ENCODE measurements at regions not wholly inside any gene's neighbourhood (a gene's known extent, or its start where the extent isn't known, plus 50 kb on each side); places are given as distances from the start of the nearest gene placed in this dataset.
A peak's percentile ranks its signal among the peaks of the same experiment; 100 is the strongest.
"Not testable (repeated sequence)": the region's sequence is repeated elsewhere in the genome, so short reads cannot be mapped to it uniquely, and the experiment has no call there.

DNA sequence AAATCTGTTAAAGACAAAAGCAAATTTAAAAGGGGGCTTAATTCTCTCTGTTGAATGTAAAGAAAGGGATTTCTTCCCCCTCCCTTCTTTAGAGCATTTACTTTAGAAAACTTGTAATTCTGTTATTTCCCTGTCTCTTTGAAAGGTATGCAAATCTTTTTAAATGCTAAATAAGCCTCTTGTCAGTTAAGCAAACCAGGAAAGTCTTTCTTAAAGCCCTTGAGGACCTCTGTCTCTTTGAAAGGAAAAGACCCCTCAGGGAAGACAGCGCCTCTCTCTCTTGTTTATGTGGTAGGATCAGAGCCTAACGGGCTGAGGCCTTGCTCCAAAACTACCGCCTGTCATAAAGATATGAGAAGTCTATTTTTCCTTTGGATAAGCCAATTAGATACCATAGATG is 139.9 kb upstream of the CDH7 start:
- Histone ChIP-seq H3K36me3 (ENCODE audit: insufficient read depth, low read depth, low read length) (no peaks in the 10 kb centered on the region), H3K4me1 (ENCODE audit: insufficient read depth, low read length) (peaks cover 16% of the 10 kb centered on the region), H3K9me3 (ENCODE audit: insufficient read depth, low read depth, low read length) (no peaks in the 10 kb centered on the region), H3K27me3 (ENCODE audit: insufficient read depth, low read length) (peaks cover 52% of the 10 kb centered on the region), H3K9ac (ENCODE audit: low read depth, low read length) (no peak overlapping the region), H3K27ac (ENCODE audit: low read length) (no peak overlapping the region), H3K4me3 (ENCODE audit: low read length) (peak overlapping the region; percentile 45; the same call in 1 of the 2 replicates)

DNA sequence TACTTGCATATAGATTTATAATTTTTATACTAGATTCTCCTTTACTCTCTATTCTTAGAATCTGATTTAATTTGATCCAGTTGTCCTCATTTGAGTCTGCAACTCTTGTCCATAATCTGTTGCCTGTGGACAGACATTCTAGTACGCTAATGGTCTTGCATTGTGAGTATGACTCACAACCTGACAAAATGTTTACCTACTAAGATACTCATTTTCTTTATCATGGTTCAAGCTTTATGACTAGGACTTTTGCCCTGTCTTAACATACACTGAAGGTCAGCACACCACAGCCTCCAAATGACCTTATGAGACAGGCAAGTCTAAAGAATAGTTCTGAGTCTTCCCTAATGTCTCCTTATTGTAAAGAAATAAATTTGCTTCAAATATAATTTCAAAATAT is 142.3 kb upstream of the CDH7 start:
- Histone ChIP-seq H3K9ac (ENCODE audit: low read depth, low read length) (no peak overlapping the region), H3K36me3 (ENCODE audit: insufficient read depth, low read depth, low read length) (no peaks in the 10 kb centered on the region), H3K27ac (ENCODE audit: low read length) (no peak overlapping the region), H3K4me3 (ENCODE audit: low read length) (no peak overlapping the region), H3K9me3 (ENCODE audit: insufficient read depth, low read depth, low read length) (no peaks in the 10 kb centered on the region), H3K27me3 (ENCODE audit: insufficient read depth, low read length) (peaks cover 50% of the 10 kb centered on the region), H3K4me1 (ENCODE audit: insufficient read depth, low read length) (peaks cover 16% of the 10 kb centered on the region)

DNA sequence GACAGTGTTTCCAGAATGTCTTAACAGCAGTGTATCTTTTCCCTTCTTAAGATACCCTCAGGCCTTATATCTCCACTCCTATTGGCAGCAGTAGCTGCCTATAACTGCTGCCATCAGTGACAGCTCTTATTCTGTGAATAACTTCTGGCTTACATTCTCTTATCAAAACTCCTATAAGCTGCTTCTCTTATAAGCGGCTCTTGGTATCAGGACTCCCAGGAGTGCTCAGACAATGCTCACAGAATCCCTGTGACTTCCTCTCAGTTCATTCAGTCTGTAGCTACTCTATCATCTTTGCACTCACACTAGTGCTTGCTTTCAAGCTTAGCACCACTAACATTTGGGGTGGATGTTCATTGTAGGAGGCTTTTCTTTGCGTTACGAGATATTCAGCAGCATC is 143.7 kb upstream of the CDH7 start:
- H3K27me3 ChIP-seq (ENCODE audit: insufficient read depth, low read length) = peaks cover 37% of the 10 kb centered on the region
- no peak overlapping the region for H3K4me3 ChIP-seq (ENCODE audit: low read length)
- H3K27ac ChIP-seq (ENCODE audit: low read length) = no peak overlapping the region
- H3K9ac ChIP-seq (ENCODE audit: low read depth, low read length) = no peak overlapping the region
- no peaks in the 10 kb centered on the region for H3K36me3 ChIP-seq (ENCODE audit: insufficient read depth, low read depth, low read length)
- H3K9me3 ChIP-seq (ENCODE audit: insufficient read depth, low read depth, low read length) = no peaks in the 10 kb centered on the region
- peaks cover 16% of the 10 kb centered on the region for H3K4me1 ChIP-seq (ENCODE audit: insufficient read depth, low read length)

DNA sequence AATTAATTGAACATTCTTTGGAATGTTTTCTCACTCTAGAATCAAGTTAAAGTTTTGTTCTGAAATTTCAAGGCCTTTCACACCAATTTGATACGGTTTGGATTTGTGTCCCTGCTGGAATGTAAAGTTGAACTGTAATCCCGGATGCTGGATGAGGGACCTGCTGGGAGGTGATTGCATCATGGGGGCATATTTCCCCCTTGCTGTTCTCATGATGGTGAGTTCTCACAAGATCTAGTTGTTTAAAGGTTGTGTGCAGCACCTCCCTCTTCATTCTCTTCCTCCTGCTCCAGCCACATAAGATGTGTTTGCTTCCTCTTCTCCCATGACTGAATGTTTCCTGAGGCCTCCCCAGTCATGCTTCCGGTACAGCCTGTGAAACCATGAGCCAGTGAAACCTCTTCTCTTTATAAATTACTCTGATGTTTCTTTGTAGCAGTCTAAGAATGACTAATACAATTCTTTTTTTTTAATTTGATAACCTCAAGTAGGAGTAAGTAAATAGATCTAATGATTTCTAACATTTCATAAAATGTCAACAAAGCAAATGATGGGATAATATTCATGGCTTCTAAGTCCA is 144.2 kb upstream of the CDH7 start:
- Histone ChIP-seq H3K9ac (ENCODE audit: low read depth, low read length) (no peak overlapping the region), H3K4me3 (ENCODE audit: low read length) (no peak overlapping the region), H3K36me3 (ENCODE audit: insufficient read depth, low read depth, low read length) (no peaks in the 10 kb centered on the region), H3K27ac (ENCODE audit: low read length) (no peak overlapping the region), H3K9me3 (ENCODE audit: insufficient read depth, low read depth, low read length) (no peaks in the 10 kb centered on the region), H3K27me3 (ENCODE audit: insufficient read depth, low read length) (peaks cover 32% of the 10 kb centered on the region), H3K4me1 (ENCODE audit: insufficient read depth, low read length) (peaks cover 12% of the 10 kb centered on the region)

DNA sequence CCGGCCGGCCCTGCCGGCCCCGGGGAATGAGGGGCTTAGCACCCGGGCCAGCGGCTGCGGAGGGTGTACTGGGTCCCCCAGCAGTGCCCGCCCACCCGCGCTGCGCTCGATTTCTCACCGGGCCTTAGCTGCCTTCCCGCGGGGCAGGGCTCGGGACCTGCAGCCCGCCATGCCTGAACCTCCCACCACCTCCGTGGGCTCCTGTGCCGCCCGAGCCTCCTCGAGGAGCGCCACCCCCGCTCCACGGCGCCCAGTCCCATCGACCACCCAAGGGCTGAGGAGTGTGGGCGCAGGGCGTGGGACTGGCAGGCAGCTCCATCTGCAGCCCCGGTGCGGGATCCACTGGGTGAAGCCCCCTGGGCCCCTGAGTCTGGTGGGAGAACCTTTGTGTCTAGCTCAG is 145.5 kb upstream of the CDH7 start:
- not testable (repeated sequence) for H3K9ac ChIP-seq (ENCODE audit: low read depth, low read length); H3K4me1 ChIP-seq (ENCODE audit: insufficient read depth, low read length); H3K9me3 ChIP-seq (ENCODE audit: insufficient read depth, low read depth, low read length); H3K27ac ChIP-seq (ENCODE audit: low read length); H3K36me3 ChIP-seq (ENCODE audit: insufficient read depth, low read depth, low read length); H3K4me3 ChIP-seq (ENCODE audit: low read length)
- peaks cover 22% of the 10 kb centered on the region for H3K27me3 ChIP-seq (ENCODE audit: insufficient read depth, low read length)

DNA sequence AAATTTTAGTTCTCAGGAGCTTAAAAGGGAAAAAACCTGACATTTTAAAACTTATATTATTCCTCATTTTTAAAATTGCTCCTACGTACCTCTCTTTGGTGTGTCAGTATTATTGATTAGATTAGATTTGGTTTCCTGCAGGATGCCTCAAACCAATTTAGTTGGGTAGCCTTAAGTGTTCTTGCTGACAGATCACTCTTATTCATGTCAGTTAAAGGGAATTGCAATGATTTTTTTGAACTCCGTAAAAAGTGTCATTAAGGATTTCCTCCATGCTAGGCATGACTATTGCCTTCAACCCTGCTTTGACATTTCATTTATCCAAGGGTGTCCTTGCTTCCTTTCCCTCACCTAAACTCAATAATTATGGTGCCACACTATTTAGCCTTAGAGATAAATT is 149.0 kb upstream of the CDH7 start:
- no peaks in the 10 kb centered on the region for H3K36me3 ChIP-seq (ENCODE audit: insufficient read depth, low read depth, low read length)
- no peaks in the 10 kb centered on the region for H3K9me3 ChIP-seq (ENCODE audit: insufficient read depth, low read depth, low read length)
- H3K9ac ChIP-seq (ENCODE audit: low read depth, low read length) = no peak overlapping the region
- no peaks in the 10 kb centered on the region for H3K27me3 ChIP-seq (ENCODE audit: insufficient read depth, low read length)
- H3K4me3 ChIP-seq (ENCODE audit: low read length) = no peak overlapping the region
- no peaks in the 10 kb centered on the region for H3K4me1 ChIP-seq (ENCODE audit: insufficient read depth, low read length)
- H3K27ac ChIP-seq (ENCODE audit: low read length) = no peak overlapping the region

DNA sequence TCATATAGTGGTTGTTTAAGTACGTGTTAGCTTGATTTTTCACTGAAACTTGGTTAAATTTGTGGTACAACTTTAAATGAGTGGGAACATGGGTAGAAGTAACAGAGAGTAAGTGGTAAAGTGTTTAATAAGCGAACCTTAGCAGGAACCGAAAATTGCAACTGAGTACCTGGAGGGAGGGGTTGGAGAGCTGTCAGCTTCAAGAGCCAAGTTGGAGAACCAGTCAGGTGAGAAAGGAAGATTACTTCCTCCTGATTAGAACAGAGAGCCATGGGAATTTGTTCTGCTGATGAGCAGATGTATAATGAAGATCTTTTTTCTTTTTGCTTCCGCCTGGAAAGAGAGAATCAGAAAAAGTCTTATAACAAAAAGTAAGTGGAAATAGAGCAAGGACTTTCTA is 158.4 kb upstream of the CDH7 start:
- Histone ChIP-seq H3K27ac (ENCODE audit: low read length) (no peak overlapping the region), H3K4me3 (ENCODE audit: low read length) (no peak overlapping the region), H3K9me3 (ENCODE audit: insufficient read depth, low read depth, low read length) (no peaks in the 10 kb centered on the region), H3K9ac (ENCODE audit: low read depth, low read length) (no peak overlapping the region), H3K4me1 (ENCODE audit: insufficient read depth, low read length) (0 out of 2 replicates have a peak, but pooled peaks cover 2% of the 10 kb centered on the region), H3K36me3 (ENCODE audit: insufficient read depth, low read depth, low read length) (no peaks in the 10 kb centered on the region), H3K27me3 (ENCODE audit: insufficient read depth, low read length) (no peaks in the 10 kb centered on the region)

DNA sequence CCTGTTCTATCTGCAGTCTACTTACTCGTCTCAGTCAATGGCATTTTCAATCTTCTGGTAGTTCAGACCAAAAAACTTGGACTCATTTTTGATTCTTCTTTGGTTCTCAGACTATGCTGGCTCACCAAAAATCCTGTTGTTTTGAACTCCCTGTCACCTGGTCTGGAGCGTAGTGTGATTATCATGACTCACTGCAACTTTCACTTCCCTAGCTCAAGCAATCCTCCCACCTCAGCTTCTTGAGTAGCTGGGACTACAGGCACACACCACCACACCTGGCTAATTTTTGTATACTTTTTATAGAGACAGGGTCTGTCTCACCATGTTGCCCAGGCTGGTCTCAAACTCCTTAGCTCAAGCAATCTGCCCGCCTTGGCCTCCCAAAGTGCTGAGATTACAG is 163.3 kb upstream of the CDH7 start:
- no peak overlapping the region for H3K27ac ChIP-seq (ENCODE audit: low read length)
- H3K9ac ChIP-seq (ENCODE audit: low read depth, low read length) = no peak overlapping the region
- no peaks in the 10 kb centered on the region for H3K4me1 ChIP-seq (ENCODE audit: insufficient read depth, low read length)
- no peaks in the 10 kb centered on the region for H3K27me3 ChIP-seq (ENCODE audit: insufficient read depth, low read length)
- H3K36me3 ChIP-seq (ENCODE audit: insufficient read depth, low read depth, low read length) = no peaks in the 10 kb centered on the region
- H3K9me3 ChIP-seq (ENCODE audit: insufficient read depth, low read depth, low read length) = no peaks in the 10 kb centered on the region
- no peak overlapping the region for H3K4me3 ChIP-seq (ENCODE audit: low read length)

DNA sequence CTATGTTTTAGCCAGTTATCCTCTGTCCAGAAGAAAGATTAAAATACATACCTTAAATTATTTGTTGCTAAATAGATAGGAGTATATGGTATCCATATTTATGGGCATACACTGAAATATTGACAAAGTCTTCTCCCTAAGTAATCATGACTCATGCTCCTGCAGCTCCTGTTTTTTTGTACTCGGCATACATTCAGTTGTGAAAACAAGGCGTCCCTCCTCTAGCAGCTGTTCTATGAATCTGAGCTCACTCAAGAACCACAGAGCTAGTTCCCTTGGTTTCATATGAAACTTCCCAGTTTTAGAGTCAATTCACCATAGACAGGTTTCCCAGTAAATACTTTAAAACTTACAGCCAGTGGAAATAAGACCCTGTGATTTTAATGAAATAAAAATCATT is 168.7 kb upstream of the CDH7 start:
- H3K9me3 ChIP-seq (ENCODE audit: insufficient read depth, low read depth, low read length); H3K4me3 ChIP-seq (ENCODE audit: low read length); H3K9ac ChIP-seq (ENCODE audit: low read depth, low read length): not testable (repeated sequence)

DNA sequence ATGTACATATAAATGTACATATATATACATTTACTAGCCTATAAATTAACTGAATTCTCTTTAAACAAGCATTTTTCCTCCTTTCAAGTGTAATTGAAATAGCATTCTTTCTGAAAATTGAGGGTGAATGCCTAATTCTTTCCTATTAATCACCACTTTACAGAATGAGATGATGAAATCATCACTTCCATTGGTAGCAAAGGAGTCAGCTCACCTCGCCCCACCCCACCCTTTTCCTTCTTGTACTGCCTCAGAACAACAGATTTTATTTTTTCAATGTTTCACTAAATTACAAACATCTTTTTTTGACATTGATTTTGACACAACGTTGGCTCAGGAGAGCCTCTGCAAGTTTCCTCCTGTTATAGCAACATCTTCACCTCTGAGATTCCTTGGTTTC is 181.9 kb upstream of the CDH7 start:
- Histone ChIP-seq H3K36me3 (ENCODE audit: insufficient read depth, low read depth, low read length) (no peaks in the 10 kb centered on the region), H3K27me3 (ENCODE audit: insufficient read depth, low read length) (no peaks in the 10 kb centered on the region), H3K27ac (ENCODE audit: low read length) (no peak overlapping the region), H3K9me3 (ENCODE audit: insufficient read depth, low read depth, low read length) (0 out of 2 replicates have a peak, but pooled peaks cover 3% of the 10 kb centered on the region), H3K4me3 (ENCODE audit: low read length) (no peak overlapping the region), H3K9ac (ENCODE audit: low read depth, low read length) (no peak overlapping the region), H3K4me1 (ENCODE audit: insufficient read depth, low read length) (no peaks in the 10 kb centered on the region)

More for the DNA sequence above, 168.7 kb upstream of the CDH7 start:
- not testable (repeated sequence) for H3K36me3 ChIP-seq (ENCODE audit: insufficient read depth, low read depth, low read length); H3K27ac ChIP-seq (ENCODE audit: low read length); H3K4me1 ChIP-seq (ENCODE audit: insufficient read depth, low read length); H3K27me3 ChIP-seq (ENCODE audit: insufficient read depth, low read length)

DNA sequence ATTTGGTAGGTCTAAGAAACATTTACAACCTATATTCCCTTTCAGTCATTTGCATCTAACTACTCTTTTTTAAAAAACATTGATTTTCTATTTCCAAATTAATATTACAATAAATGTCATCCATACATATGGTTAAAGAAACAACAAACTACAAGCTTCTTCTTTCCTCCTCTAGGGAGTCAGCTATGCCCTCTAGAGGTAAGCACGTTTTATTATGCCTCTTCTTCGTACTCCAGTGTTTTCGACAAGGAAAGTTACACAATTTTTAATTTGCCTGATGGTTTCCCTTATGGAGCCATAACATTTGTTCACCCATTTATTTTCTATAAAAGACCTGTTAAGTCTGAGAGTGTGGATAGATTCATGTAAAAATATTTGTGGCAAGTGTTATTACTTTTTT is 183.4 kb upstream of the CDH7 start:
- Histone ChIP-seq H3K27ac (ENCODE audit: low read length) (no peak overlapping the region), H3K9me3 (ENCODE audit: insufficient read depth, low read depth, low read length) (0 out of 2 replicates have a peak, but pooled peaks cover 3% of the 10 kb centered on the region), H3K9ac (ENCODE audit: low read depth, low read length) (no peak overlapping the region), H3K4me1 (ENCODE audit: insufficient read depth, low read length) (no peaks in the 10 kb centered on the region), H3K27me3 (ENCODE audit: insufficient read depth, low read length) (no peaks in the 10 kb centered on the region), H3K4me3 (ENCODE audit: low read length) (no peak overlapping the region), H3K36me3 (ENCODE audit: insufficient read depth, low read depth, low read length) (no peaks in the 10 kb centered on the region)

DNA sequence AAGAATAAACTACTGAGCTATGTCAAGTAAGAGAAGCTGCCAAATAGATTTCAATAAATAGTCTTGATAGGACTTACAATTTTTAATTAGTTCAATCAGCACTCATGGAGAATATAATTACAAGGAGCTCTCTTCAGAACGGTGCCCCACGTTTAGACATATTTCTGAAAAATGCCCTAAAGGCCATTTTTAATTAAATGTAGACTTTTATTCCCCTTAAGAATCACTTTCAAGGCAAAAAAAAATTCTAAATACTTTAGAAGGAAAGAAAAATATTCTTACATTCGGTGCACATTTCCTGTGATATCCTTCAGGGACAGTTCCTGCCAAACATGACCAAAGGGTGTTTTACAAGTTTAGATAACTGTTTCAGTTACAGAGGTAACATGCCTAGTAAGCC is 202.5 kb upstream of the CDH7 start:
- no peaks in the 10 kb centered on the region for H3K4me1 ChIP-seq (ENCODE audit: insufficient read depth, low read length)
- H3K27me3 ChIP-seq (ENCODE audit: insufficient read depth, low read length) = no peaks in the 10 kb centered on the region
- no peak overlapping the region for H3K27ac ChIP-seq (ENCODE audit: low read length)

More for the DNA sequence above, 202.5 kb upstream of the CDH7 start:
- no peaks in the 10 kb centered on the region for H3K9me3 ChIP-seq (ENCODE audit: insufficient read depth, low read depth, low read length)
- H3K4me3 ChIP-seq (ENCODE audit: low read length) = no peak overlapping the region
- H3K9ac ChIP-seq (ENCODE audit: low read depth, low read length) = no peak overlapping the region
- no peaks in the 10 kb centered on the region for H3K36me3 ChIP-seq (ENCODE audit: insufficient read depth, low read depth, low read length)
